ENCODE measurements at regions not wholly inside any gene's neighbourhood (a gene's known extent, or its start where the extent isn't known, plus 50 kb on each side); places are given as distances from the start of the nearest gene placed in this dataset.
A peak's percentile ranks its signal among the peaks of the same experiment; 100 is the strongest.
"Not testable (repeated sequence)": the region's sequence is repeated elsewhere in the genome, so short reads cannot be mapped to it uniquely, and the experiment has no call there.

- Histone ChIP-seq H3K36me3 (ENCODE audit: control insufficient read depth, low read length) (no peaks in the 10 kb centered on the region), H3F3A (ENCODE audit: control insufficient read depth, insufficient read depth) (no peaks in the 10 kb centered on the region), H3K4me1 (ENCODE audit: control insufficient read depth, low read length) (peaks cover 24% of the 10 kb centered on the region), H3K9me2 (replicated peaks; ENCODE audit: control insufficient read depth, low read length) (no peaks in the 10 kb centered on the region), H3K4me2 (ENCODE audit: low read length) (peak overlapping the region; percentile 95), H3K4me3 (ENCODE audit: low read length) (peak overlapping the region; percentile 72), H3K27me3 (ENCODE audit: control insufficient read depth, low read length) (peaks cover 39% of the 10 kb centered on the region), H4K20me1 (ENCODE audit: control insufficient read depth, insufficient read depth, low read depth, low read length) (no peaks in the 10 kb centered on the region), H3K79me2 (ENCODE audit: control insufficient read depth, low read length) (no peaks in the 10 kb centered on the region), H3K27ac (ENCODE audit: low read depth, low read length) (no peak overlapping the region), H3K9me3 (ENCODE audit: control insufficient read depth, insufficient read depth, low read length) (no peaks in the 10 kb centered on the region)
- no peak for TF ChIP-seq EZH2phosphoT487 (IDR thresholded peaks at IDR 0.05; ENCODE audit: borderline replicate concordance, low read length)
- peak; percentile 77 for TF ChIP-seq CTCF (IDR thresholded peaks at IDR 0.05; ENCODE audit: low read depth, low read length, poor library complexity, severe bottlenecking)
Measured at GRCh38 chr5:36743891-36744772, 132.4 kb upstream of the NIPBL start.

GRCh38 chr5:36744773-36745589, 131.6 kb upstream of the NIPBL start:
- H3K4me3 ChIP-seq (ENCODE audit: low read length): peak overlapping the region; percentile 72
- peaks cover 18% of the 10 kb centered on the region for H3K4me1 ChIP-seq (ENCODE audit: control insufficient read depth, low read length)
- H3K9me2 ChIP-seq (replicated peaks; ENCODE audit: control insufficient read depth, low read length): no peaks in the 10 kb centered on the region
- H3F3A ChIP-seq (ENCODE audit: control insufficient read depth, insufficient read depth): no peaks in the 10 kb centered on the region
- no peaks in the 10 kb centered on the region for H3K79me2 ChIP-seq (ENCODE audit: control insufficient read depth, low read length)
- H3K4me2 ChIP-seq (ENCODE audit: low read length): peak overlapping the region; percentile 95
- H3K36me3 ChIP-seq (ENCODE audit: control insufficient read depth, low read length): no peaks in the 10 kb centered on the region
- peak; percentile 11 for TF ChIP-seq CTCF (IDR thresholded peaks at IDR 0.05; ENCODE audit: low read depth, low read length, poor library complexity, severe bottlenecking)
- TF ChIP-seq EZH2phosphoT487 (IDR thresholded peaks at IDR 0.05; ENCODE audit: borderline replicate concordance, low read length): no peak
- H4K20me1 ChIP-seq (ENCODE audit: control insufficient read depth, insufficient read depth, low read depth, low read length): no peaks in the 10 kb centered on the region
- no peak overlapping the region for H3K27ac ChIP-seq (ENCODE audit: low read depth, low read length)
- peaks cover 46% of the 10 kb centered on the region for H3K27me3 ChIP-seq (ENCODE audit: control insufficient read depth, low read length)
- H3K9me3 ChIP-seq (ENCODE audit: control insufficient read depth, insufficient read depth, low read length): no peaks in the 10 kb centered on the region

GRCh38 chr5:36747794-36748193, 128.8 kb upstream of the NIPBL start:
- not testable (repeated sequence) for H3K4me3 ChIP-seq (ENCODE audit: low read length); H3K4me2 ChIP-seq (ENCODE audit: low read length); H3K36me3 ChIP-seq (ENCODE audit: control insufficient read depth, low read length); H3K9me3 ChIP-seq (ENCODE audit: control insufficient read depth, insufficient read depth, low read length); H3K27ac ChIP-seq (ENCODE audit: low read depth, low read length); H3F3A ChIP-seq (ENCODE audit: control insufficient read depth, insufficient read depth); H3K9me2 ChIP-seq (replicated peaks; ENCODE audit: control insufficient read depth, low read length); H3K79me2 ChIP-seq (ENCODE audit: control insufficient read depth, low read length); H4K20me1 ChIP-seq (ENCODE audit: control insufficient read depth, insufficient read depth, low read depth, low read length)
- H3K4me1 ChIP-seq (ENCODE audit: control insufficient read depth, low read length): peaks cover 17% of the 10 kb centered on the region
- peaks cover 52% of the 10 kb centered on the region for H3K27me3 ChIP-seq (ENCODE audit: control insufficient read depth, low read length)

- no peaks in the 10 kb centered on the region for H3F3A ChIP-seq (ENCODE audit: control insufficient read depth, insufficient read depth)
- no peaks in the 10 kb centered on the region for H3K36me3 ChIP-seq (ENCODE audit: control insufficient read depth, low read length)
- TF ChIP-seq CTCF (IDR thresholded peaks at IDR 0.05; ENCODE audit: low read depth, low read length, poor library complexity, severe bottlenecking): no peak
- no peak for TF ChIP-seq EZH2phosphoT487 (IDR thresholded peaks at IDR 0.05; ENCODE audit: borderline replicate concordance, low read length)
- H3K9me3 ChIP-seq (ENCODE audit: control insufficient read depth, insufficient read depth, low read length): no peaks in the 10 kb centered on the region
- H3K27me3 ChIP-seq (ENCODE audit: control insufficient read depth, low read length): peaks cover 26% of the 10 kb centered on the region
- H3K4me1 ChIP-seq (ENCODE audit: control insufficient read depth, low read length): no peaks in the 10 kb centered on the region
- no peak overlapping the region for H3K27ac ChIP-seq (ENCODE audit: low read depth, low read length)
- H3K4me3 ChIP-seq (ENCODE audit: low read length): no peak overlapping the region
- H3K4me2 ChIP-seq (ENCODE audit: low read length): no peak overlapping the region
- no peaks in the 10 kb centered on the region for H3K9me2 ChIP-seq (replicated peaks; ENCODE audit: control insufficient read depth, low read length)
- H4K20me1 ChIP-seq (ENCODE audit: control insufficient read depth, insufficient read depth, low read depth, low read length): no peaks in the 10 kb centered on the region
- no peaks in the 10 kb centered on the region for H3K79me2 ChIP-seq (ENCODE audit: control insufficient read depth, low read length)
Measured at GRCh38 chr5:36751886-36752285, 124.7 kb upstream of the NIPBL start.
